ENCODE measurements at regions not wholly inside any gene's neighbourhood (a gene's known extent, or its start where the extent isn't known, plus 50 kb on each side); places are given as distances from the start of the nearest gene placed in this dataset.
A peak's percentile ranks its signal among the peaks of the same experiment; 100 is the strongest.

- Histone ChIP-seq H3K36me3 (ENCODE audit: low read depth, missing control alignments) (no peaks in the 10 kb centered on the region), H3K27ac (no peak overlapping the region), H3K4me1 (peaks cover 7% of the 10 kb centered on the region), H3K4me3 (no peak overlapping the region), H3K9me3 (no peaks in the 10 kb centered on the region), H3K27me3 (no peaks in the 10 kb centered on the region)
- peak; percentile 76 for DNase-seq
- 68 to 76% methylated on average over 15 to 19 of the region's 19 CpGs for WGBS, 2 donors
- no peak for TF ChIP-seq POLR2A (IDR thresholded peaks at IDR 0.05)
- TF ChIP-seq CTCF (IDR thresholded peaks at IDR 0.05), result no peak
- intact Hi-C loops (cut with DNase I; ENCODE audit: low total_unique reads), result no loop called here
These were observed 210.0 kb upstream of the GSE1 start for GRCh38 chr16:85402910-85403692.

GRCh38 chr16:85403693-85404092 lies 209.4 kb upstream of the GSE1 start:
- no peaks in the 10 kb centered on the region for H3K36me3 ChIP-seq (ENCODE audit: low read depth, missing control alignments)
- no peaks in the 10 kb centered on the region for H3K9me3 ChIP-seq
- intact Hi-C loops (cut with DNase I; ENCODE audit: low total_unique reads), result no loop called here
- peak; percentile 14 for DNase-seq
- no peak overlapping the region for H3K27ac ChIP-seq
- TF ChIP-seq CTCF (IDR thresholded peaks at IDR 0.05) (no peak), POLR2A (IDR thresholded peaks at IDR 0.05) (no peak)
- H3K4me1 ChIP-seq, result peaks cover 7% of the 10 kb centered on the region
- no peak overlapping the region for H3K4me3 ChIP-seq
- H3K27me3 ChIP-seq, result no peaks in the 10 kb centered on the region
- 79 to 86% methylated on average over 6 of the region's 6 CpGs for WGBS, 2 donors

GRCh38 chr16:85412911-85413520 lies 200.1 kb upstream of the GSE1 start:
- H3K4me1 ChIP-seq, result peaks cover 9% of the 10 kb centered on the region
- H3K27me3 ChIP-seq, result no peaks in the 10 kb centered on the region
- DNase-seq, result peak; percentile 13
- no peak overlapping the region for H3K27ac ChIP-seq
- H3K4me3 ChIP-seq, result no peak overlapping the region
- intact Hi-C loops (cut with DNase I; ENCODE audit: low total_unique reads), result no loop called here
- no peaks in the 10 kb centered on the region for H3K9me3 ChIP-seq
- 94 to 95% methylated on average over 20 to 25 of the region's 25 CpGs for WGBS, 2 donors
- TF ChIP-seq CTCF (IDR thresholded peaks at IDR 0.05) (no peak), POLR2A (IDR thresholded peaks at IDR 0.05) (no peak)
- H3K36me3 ChIP-seq (ENCODE audit: low read depth, missing control alignments), result no peaks in the 10 kb centered on the region

- 94 to 96% methylated on average over 14 of the region's 14 CpGs for WGBS, 2 donors
These were observed 199.1 kb upstream of the GSE1 start for GRCh38 chr16:85413691-85414663.

More at GRCh38 chr16:85413691-85414663, 199.1 kb upstream of the GSE1 start:
- intact Hi-C loops (cut with DNase I; ENCODE audit: low total_unique reads), result no loop called here
- DNase-seq, result no peak
- no peaks in the 10 kb centered on the region for H3K27me3 ChIP-seq
- no peak overlapping the region for H3K27ac ChIP-seq
- H3K4me1 ChIP-seq, result peaks cover 9% of the 10 kb centered on the region
- H3K36me3 ChIP-seq (ENCODE audit: low read depth, missing control alignments), result no peaks in the 10 kb centered on the region
- no peak for TF ChIP-seq CTCF (IDR thresholded peaks at IDR 0.05)
- TF ChIP-seq POLR2A (IDR thresholded peaks at IDR 0.05), result no peak
- no peak overlapping the region for H3K4me3 ChIP-seq
- H3K9me3 ChIP-seq, result no peaks in the 10 kb centered on the region
